OCI-LY1 (cell line): ENCODE measurements at regions not wholly inside any gene's neighbourhood (a gene's known extent, or its start where the extent isn't known, plus 50 kb on each side); places are given as distances from the start of the nearest gene placed in this dataset.

ENCODE experiments used
- CTCF ChIP-seq: fragments of 200-600 bp; sonication (generic), shearing (Covaris generic); IDR thresholded peaks from 2 replicates; pipeline ENCODE4 v1.5.1; 2017; ENCODE audit warnings: mild to moderate bottlenecking, antibody characterized with exemption, low read length, moderate library complexity, mixed read lengths
- EZH2 ChIP-seq: fragments of 200-600 bp; sonication (generic), shearing (Covaris generic); IDR thresholded peaks from 2 replicates; pipeline ENCODE4 v1.8.0; 2017; ENCODE audit warnings: borderline replicate concordance, mixed run types, mild to moderate bottlenecking, antibody characterized with exemption, low read length, moderate library complexity, mixed read lengths

DNA sequence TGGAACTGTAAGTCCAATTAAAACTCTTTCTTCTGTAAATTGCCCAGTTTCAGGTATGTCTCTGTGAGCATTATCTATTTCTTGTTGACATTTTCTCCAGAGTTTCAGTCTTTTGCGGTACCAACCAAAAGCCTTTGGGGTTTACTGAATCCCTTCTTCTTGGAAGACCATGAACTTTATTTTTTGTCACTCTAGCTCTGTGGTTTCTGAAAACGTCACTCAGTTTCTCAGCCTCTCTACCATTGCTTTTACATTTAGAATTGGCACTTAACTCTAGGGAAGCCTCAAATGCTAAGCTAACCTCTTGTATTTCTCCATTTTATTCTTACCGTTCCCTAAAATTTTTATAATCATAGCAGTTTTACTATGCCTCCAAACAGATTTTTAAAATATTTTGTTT is 237.6 kb downstream of the CSNK2A3 start:
- TF ChIP-seq CTCF (no peak), EZH2 (no peak)
